Peyer's patch (tissue), 4 donors: ENCODE measurements at regions not wholly inside any gene's neighbourhood (a gene's known extent, or its start where the extent isn't known, plus 50 kb on each side); places are given as distances from the start of the nearest gene placed in this dataset.

Experiments used
- POLR2A ChIP-seq, 2 donors: fragments of 450-650 bp; IDR thresholded peaks; one replicate each; pipeline ENCODE4 v1.5.1; 2017; ENCODE audit warnings: antibody characterized with exemption in 2 of 2, mild to moderate bottlenecking in 2 of 2, moderate library complexity in 2 of 2
- TF ChIP-seq, protein P1 (sequence below), 6 experiments: fragments of 450-650 bp in 4 of 6; fragments of 200-600 bp in 2 of 6; sonication (generic) in 1 of 6; IDR thresholded peaks; one replicate each; pipeline ENCODE4 v1.5.1; 2017 to 2019; ENCODE audit warnings: antibody characterized with exemption in 6 of 6, mild to moderate bottlenecking in 3 of 6, moderate library complexity in 1 of 6

DNA sequence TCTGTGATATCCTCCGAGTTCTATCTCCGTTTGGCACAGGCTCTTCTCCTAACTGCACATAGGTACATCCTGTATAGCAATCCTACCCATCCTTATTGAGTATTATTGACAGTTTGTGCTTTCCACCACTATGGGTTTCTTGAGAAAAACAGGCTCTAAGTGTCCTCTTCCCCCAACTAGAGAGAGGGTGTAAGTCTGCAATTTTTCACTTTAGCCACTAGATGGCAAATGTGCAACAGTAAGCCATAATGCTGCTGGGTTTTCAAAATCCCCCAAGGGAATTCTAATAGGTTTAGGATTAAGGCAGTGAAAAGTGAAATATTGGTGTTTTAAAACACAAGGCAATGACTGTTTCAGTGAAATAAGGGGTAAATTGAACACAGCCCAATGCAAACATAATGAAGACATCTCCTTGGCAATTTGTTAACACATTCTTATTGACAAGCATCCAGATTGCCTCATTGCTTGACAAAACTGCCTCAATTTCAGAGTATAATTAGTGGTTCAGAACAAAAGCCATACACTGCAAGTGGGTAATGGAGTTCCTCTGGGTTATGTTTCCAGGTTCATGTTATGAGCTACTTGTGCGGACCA lies 239.0 kb upstream of the HTR2C start:
- TF ChIP-seq, protein P1, sequence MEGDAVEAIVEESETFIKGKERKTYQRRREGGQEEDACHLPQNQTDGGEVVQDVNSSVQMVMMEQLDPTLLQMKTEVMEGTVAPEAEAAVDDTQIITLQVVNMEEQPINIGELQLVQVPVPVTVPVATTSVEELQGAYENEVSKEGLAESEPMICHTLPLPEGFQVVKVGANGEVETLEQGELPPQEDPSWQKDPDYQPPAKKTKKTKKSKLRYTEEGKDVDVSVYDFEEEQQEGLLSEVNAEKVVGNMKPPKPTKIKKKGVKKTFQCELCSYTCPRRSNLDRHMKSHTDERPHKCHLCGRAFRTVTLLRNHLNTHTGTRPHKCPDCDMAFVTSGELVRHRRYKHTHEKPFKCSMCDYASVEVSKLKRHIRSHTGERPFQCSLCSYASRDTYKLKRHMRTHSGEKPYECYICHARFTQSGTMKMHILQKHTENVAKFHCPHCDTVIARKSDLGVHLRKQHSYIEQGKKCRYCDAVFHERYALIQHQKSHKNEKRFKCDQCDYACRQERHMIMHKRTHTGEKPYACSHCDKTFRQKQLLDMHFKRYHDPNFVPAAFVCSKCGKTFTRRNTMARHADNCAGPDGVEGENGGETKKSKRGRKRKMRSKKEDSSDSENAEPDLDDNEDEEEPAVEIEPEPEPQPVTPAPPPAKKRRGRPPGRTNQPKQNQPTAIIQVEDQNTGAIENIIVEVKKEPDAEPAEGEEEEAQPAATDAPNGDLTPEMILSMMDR (IDR thresholded peaks at IDR 0.05): peak in 4 of 6 experiments; percentile 25 to 62 (median 50)
- no peak for TF ChIP-seq POLR2A (IDR thresholded peaks at IDR 0.05)
